A204.1 (cell line): ENCODE measurements at regions not wholly inside any gene's neighbourhood (a gene's known extent, or its start where the extent isn't known, plus 50 kb on each side); places are given as distances from the start of the nearest gene placed in this dataset.

Experiments used
- FAIRE-seq: peaks from 2 replicates; lab custom pipeline; 2012; peaks lifted over from hg19 to GRCh38; lab: Jason Lieb, UNC

DNA sequence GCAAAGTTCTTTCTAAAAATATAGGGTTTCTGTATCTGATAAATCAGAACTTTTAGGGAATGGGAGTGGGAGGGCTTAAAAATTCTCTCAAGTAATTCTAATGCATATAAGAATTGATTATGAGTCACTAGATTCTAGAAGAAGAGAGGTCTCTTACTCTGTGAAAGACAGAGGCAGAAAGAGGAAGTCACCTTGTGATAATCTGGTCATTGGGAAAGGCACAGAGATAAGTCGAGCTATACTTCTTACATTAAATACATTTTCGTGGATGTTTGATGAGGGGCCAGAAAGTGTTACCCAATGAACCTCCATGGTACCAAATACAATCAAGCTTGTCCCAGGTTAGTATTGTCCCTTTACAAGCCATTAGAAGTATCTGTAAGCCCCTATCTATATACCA, 134.4 kb downstream of the MAD2L1 start:
- FAIRE-seq = no peak

DNA sequence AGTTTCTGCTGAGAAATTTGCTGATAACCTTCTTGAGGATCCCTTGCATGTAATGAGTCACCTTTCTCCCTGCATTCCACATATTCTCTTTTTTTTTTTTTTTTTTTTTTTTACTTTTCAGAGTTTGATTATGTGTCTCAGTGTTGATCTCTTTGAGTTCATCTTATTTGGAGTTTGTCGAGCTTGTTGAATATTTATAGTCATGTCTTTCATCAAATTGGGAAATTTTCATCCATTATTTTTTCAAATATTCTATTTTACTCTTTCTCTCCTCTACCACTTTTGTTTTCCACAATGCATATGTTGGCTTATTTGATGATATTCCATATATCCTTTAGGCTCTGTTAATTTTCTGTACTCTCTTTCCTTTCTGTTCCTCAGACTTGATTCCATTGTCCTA, 136.1 kb downstream of the MAD2L1 start:
- no peak for FAIRE-seq

DNA sequence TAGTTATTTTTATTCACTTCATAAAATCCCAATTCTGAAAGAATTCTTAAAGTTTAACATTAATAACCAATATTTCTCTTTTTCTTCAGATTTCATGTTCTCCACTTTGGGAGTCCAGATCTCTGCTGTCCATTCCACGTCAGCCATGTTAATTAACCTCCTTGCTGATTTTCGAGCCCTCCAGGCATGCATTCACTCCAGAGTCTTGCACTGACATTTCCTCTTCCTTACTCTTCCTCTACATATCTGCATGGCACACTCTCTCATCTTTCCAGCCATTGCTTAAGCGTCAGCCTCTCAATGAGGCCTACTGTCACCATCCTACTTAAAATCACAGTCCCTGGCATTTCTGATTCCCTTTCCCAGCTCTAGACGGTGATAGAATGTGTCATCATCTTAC, 144.8 kb downstream of the MAD2L1 start:
- no peak for FAIRE-seq

DNA sequence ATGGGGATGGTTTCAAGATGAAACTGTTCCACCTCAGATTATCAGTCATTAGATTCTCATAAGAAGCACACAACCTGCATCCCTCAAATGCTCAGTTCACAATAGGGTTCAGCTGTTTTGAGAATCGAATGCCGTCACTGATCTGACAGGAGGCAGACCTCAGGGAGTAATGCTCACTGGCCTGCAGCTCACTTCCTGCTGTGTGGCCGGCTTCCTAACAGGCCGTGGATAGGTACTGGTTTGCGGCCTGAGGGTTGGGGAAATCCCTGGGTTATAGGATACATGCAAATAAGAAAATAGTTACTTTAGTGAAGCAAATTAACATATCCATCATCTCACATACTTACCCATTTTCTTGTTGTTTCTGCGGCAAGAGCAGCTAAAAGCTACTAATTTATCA, 160.4 kb downstream of the MAD2L1 start:
- no peak for FAIRE-seq

DNA sequence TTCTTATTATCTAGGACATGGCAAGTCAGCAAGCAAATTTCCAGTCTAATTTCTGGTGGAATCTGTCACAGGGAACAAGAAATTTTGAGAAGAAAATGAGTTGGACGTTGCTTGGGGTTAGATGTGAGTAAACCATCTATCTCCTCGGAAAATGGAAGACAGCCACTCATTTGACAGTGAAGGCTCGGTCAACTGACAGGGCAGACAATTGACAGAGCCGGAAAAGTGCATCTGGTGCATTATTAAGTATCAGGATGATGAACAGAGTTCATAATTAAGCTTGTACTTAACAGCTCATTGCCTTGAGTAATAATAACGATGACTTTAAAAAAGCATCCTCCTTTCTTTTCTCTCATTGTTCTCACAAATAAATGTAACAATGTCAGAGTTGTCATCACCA, 168.4 kb downstream of the MAD2L1 start:
- no peak for FAIRE-seq

DNA sequence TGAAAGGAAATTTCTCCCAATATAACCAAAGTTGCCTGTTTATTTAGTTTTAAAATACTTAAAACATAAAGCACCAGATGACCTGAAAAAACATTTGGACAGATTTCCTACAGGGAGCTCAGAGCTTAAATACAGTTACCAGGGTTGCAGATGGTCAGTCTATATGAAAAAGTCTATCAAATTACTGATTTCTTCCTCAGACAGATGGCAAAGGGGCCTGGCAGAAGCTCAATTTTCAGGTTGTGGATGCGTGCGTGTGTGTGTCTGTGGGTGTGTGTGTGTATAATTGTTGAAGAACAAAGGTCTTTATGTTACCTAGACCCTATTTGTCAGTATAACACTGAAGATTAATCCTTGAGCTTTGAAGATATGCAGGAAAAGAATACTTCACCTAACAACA, 169.4 kb downstream of the MAD2L1 start:
- no peak for FAIRE-seq

DNA sequence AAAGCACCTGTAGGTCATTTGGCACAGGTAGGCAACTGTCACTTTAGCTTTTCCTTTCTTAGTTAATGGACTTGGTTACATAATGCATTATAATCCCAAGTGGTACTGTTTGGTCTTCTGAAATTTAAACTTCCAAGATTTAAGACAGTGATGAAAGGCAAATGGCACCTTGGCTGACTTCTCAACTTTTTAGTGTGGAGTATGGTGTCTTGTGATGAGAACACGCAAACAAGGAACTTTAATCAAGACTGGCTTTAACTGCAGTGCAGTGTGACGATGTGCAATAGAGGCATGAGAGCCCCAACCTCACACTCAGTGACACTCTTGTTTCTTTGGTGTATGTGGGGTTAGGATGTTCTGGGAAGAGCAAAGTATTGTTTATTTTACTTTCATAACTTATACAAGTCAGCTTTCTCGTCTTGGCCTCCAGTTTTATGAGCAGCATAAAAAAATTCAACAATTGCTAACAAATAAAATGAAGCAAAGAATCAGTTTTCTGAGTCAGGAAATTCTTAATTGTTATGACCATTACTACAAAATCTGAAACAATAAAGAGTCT, 171.9 kb downstream of the MAD2L1 start:
- no peak for FAIRE-seq

DNA sequence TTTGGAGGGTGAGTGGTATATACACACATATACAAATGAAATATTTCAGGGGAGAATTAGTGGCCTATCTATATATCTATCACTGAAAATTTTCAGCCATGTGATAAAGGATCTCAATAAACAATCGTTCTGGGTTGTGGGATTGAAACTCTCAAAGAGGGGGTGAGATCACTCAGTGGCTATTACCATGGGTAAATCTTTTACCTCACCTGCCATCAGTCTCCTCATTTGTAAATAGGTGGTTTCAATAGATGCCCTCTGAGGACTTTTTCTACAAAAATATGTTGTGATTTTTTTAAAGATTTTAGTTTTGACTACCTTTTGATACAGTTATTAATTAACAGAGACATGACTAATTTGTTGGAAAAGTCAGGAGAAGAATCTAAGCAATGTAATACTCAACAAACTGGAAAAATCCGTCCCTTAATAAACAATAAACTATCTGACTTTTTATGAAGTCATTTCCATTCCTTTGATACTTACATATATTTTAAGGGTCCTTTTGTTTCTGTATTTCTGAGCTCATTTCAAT, 192.8 kb downstream of the MAD2L1 start:
- FAIRE-seq = no peak

DNA sequence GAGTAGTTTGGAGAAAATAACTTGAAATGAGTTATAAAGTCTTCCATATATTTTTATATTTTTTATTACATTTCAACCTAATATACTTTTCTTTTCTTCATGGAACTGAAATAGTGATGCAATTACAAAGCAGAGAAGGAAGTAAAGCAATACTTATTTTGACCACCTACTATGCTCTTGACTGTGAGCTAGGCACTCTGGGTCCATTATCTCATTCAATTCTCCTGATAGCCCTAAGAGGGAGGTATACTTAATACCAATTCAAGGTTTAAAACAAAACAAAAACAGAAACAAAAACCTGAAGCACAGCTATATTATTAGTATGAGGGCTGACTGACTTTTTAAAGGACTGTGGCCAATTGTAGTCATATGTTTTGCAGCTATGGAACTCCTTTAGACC, 193.5 kb downstream of the MAD2L1 start:
- no peak for FAIRE-seq

DNA sequence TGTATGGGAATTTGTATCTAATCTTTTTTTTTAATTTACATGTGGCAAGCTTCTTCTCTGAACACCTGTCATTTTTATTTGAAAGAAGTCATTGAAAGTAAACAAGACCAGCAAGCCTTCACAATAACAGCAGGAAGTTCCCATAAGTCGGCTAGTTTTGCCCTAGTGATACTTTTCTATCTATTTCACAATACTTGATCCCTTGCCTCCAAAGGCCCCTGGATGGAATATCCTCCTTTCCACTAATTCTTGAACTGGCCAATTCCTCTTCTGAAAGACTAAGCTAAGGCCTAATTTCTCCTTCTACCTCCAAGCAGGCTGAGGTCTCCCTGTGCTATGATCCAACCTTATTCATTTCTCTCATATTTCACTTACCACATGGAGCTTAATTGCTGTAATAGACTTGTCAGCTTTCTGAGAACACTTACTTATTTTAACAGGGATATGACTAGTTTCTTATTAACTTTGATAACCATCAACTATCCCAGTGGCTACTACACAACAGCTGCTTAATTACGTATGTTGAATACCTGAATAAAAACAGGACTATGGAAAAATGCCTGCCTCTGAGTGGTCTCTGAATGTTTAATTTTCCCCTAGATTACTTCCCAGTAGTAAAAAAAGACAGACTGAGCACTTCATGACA, 194.2 kb downstream of the MAD2L1 start:
- no peak for FAIRE-seq

DNA sequence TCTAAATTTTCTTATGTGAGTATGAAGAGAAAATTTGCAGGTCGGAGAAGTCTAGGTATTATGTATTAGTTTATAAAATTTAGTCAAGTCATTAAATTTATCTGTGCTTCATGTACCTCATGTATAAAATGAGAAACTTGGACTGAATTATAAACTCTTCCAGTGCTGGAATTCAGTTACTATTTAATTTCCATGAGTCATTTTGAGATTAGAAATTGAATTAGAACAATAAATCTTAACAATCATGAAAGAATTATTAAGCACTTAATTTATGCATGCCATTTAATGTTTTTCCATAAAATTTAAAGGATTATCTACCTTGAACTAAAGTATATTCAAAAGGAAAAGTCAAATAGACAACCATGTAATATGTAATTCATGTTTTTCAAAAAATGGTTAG, 195.8 kb downstream of the MAD2L1 start:
- FAIRE-seq = peak; percentile 55

DNA sequence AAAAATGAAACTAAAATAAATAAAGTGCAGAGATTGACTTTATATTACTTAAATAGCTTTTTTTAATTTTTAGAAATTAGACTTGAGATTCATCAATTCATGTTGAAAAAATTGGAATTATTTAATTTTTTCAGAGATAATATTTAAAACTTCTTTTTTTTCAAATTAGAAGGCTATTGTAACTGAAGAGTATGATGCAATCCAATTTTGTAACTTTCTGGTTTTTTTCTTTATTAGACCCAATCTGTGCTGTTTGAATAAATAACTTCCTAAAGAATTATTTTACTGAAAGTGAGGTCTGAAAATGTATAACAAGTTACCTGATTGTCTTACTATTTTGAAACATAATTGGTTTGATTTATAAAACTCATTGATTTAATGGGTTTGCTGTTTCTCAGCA, 200.9 kb downstream of the MAD2L1 start:
- peak; percentile 64 for FAIRE-seq

DNA sequence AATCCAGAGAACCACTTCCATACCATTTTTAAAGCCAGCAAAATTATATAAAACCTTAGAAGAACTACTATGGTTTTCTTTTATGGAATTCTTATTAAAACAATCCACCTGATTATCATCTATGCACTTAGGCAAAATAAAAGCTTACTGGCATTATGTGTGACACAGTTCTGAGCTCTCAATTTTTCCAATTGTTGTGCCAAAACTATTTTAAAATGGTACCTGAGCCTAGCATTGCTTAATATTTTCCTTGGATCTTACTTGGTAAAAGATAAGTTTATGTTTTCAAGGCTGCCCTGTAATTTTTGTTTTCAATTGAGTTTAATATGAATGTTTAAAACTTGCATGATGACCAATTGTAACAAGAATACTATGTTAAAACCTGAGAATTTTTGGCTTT, 201.3 kb downstream of the MAD2L1 start:
- FAIRE-seq = no peak

DNA sequence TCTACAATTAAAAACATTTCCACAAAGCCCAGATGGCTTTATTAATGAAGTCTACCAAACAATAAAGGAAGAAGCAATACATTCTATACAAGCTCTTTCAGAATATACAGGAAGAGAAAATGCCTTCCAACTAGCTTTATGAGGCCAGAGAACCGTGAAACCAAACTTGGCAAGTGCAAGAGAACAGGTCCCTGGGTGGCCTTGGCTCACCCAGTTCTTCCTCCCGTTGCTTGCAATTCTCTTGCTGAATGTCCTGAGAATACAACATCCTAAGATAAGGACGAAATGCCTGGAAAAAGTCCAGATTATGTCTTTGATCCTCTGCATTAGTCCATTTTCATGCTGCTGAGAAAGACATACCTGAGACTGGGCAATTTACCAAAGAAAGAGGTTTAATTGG, 204.9 kb downstream of the MAD2L1 start:
- no peak for FAIRE-seq

DNA sequence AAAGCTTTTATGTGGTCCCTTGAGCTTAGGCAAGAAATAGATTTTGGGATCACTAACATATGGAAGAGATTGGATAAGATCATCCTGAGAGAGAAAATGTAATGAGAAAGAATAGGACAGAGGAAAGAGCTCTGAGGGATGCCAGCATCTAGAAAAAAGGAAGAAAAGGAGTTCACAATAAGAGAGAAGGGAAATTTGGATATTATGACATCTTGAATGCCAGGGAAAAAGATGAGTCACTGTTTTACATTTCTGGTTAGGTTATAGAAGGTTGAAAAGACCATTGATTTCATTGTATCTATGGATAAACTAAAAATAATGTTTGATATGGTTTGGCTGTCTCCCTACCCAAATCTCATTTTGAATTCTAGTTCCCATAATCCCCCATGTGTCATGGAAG, 208.5 kb downstream of the MAD2L1 start:
- FAIRE-seq = no peak

DNA sequence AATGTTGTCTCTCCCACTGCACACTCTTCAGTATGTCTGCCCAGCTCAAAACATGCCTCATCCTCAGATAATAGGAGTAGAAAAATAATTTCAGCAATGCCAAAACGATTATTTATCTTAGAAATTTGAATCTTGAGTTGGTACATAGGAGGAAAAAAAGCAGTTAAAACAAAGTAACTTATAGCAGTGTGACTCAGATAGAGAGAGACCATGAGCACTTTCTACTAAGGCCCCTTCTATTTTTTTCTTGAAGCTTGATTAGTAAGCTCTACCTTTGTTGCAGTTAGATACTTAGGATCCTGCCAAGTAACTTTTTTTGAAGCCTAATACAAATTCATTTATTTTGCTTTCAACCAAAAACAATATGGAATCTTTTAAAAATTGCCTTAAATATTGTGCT, 212.3 kb downstream of the MAD2L1 start:
- FAIRE-seq = no peak

DNA sequence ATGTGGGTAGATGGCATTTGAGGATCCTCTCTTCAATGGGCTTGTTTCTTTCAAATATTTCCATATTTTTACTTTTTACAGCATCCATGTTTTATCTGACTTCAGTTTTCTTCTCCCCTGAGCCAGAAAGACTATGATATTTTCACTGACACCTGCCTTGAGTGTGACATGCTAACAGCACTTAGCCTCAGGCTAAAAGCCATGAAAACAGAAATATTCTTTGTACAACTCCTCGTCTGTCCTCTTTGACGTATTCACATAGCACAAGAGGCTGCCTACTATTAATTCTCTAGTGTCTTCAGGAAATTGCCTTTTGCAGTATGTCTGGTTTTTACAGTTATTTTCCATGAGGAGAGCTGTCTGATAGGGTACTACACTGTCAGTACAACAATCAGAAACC, 215.0 kb downstream of the MAD2L1 start:
- no peak for FAIRE-seq

DNA sequence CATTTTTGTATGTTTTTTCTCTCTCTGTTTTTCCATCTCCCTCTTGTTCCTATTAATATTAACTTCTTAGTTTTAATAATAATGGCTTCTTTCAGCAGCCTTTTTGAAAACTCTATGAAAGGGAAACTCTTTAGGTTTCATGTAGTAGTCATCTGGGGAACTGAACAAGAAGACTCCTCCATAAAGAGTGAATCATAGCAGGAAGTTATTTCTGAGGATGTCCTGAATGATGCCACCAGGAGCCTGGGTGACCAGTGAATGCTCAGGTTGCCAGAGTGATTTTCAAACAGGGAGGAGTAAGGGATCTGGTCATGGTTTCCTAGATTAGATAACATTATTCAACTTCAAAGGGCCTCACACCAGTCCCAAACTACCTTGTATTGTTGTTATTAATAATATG, 212.8 kb upstream of the PDE5A start:
- no peak for FAIRE-seq

DNA sequence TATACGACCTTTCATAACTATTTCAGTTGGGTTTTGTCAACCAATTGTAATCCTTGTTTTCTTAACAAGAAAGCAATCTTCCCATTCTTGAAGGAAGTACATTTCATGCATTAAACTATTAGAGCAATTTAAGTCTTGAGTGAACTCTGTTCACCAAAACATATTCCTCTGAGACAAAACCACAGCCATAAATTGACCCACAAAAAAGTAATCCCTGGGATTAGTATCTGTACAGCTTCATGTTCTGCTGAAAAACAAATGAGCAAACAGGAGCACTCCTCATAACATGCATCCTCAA, 207.0 kb upstream of the PDE5A start:
- FAIRE-seq = no peak

DNA sequence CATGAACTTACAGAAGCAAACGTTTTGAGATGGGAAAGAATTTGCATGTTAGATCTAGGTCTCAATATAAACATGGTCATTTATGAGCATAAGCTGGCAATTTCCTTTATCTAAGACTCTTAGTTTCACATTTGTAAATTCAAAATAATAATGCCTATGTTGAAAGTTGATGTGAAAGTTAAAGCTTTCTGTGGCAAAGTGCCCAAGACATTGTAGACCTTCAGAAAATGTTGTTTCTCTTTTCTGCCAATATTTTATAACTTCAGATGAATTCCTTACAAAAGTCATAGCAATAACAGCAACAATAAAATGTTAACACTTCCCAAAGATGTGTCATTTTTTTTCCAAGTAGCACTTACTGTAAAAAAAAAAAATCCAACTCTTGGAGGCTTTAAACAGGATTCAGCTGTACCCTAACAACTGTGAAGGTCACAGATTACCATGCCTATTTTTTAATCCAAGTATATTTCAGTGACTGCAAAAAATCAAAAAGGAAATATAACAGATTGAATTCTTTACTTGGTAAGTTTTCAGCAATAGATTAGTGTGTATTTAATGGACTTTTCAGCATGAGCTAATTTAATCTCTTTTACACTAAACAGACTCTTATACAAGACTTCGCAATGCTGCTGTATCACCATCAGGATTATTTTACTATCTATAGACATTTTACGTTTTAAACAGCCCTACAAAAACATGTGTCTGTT, 206.5 kb upstream of the PDE5A start:
- no peak for FAIRE-seq

DNA sequence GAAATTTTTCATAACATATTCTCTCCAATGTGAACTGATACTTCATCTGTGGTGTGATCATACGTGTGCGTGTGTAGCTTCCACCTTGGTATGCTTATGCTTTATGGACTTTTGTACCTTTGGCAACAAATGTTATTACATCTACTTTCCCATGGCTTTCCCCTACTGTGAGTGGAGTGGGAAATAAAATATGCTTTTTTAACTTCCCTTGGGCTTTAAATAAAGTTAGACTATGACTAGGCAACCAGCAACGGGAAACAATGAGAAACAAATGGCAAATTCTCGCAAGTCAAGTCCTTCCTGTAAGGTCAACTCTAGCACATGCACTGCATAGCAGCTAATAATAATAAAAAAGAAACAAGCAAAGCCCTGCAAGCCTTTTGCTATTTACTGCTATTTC, 205.0 kb upstream of the PDE5A start:
- FAIRE-seq = no peak

DNA sequence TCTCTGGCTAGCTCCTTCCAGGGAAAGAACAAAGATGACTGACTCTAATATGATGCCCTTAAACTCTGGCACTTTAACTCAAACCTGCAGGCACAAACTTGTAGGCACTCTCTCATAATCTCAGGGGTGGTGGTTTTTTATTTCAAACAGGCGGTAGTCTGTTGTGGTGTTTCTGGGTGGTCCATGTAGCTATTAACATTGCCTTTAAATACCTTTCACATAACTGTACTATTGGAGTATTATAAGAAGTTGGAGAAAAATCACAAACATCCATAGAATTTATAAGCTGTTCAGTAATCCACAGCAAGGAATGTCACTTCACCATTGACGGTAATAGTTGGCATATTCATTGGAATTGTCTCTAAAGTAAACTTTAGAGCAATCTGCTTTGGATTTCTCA, 204.2 kb upstream of the PDE5A start:
- no peak for FAIRE-seq

DNA sequence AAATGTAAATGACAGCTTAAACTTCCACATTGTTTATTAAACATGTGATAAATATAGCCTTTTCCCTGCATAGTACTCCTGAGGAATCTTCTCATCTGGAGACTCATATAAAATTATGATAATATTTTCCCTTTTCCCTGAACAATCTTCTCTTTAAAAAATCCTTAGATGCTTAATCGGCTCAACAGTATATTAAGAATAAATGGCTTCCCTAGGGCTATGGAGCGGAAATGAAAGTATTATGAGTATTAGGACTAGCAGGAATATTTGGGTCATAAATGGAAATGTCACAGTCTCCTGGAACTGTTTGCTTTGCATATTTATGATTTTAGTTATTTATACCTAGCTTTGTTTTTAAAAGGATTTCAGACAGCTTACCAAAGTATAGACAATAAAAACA, 200.7 kb upstream of the PDE5A start:
- no peak for FAIRE-seq

DNA sequence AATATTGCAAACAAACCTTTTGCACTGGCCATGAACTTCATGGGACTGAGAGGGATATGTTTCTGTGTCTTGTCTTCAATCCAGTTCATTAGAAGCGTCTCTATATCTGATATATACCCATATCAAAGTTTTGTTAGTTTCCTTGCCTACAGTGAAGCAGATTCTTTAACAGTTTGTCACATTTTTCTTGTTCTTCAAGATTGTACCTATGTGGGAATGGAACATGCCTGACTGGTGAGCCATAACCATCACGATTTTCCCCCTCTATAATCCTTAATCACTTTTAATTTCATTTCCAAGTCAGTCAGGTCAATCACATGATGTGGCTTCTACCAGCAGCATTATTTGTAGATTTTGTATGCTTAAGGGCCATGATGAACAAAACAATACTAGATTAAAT, 197.1 kb upstream of the PDE5A start:
- no peak for FAIRE-seq
